LNCaP clone FGC (cell line): ENCODE measurements at regions not wholly inside any gene's neighbourhood (a gene's known extent, or its start where the extent isn't known, plus 50 kb on each side); places are given as distances from the start of the nearest gene placed in this dataset.

Experiments used
- DNase-seq: peaks from one replicate; pipeline ENCODE4 v3.0.0-alpha.2; 2011; ENCODE audit warnings: low read depth
- H3K4me3 ChIP-seq: 2 replicates; pipeline ENCODE4 v1.5.1; 2011; ENCODE audit warnings: mild to moderate bottlenecking, low read depth, low read length, control low read depth
- CTCF ChIP-seq: IDR thresholded peaks from 2 replicates; pipeline ENCODE4 v1.5.1; 2012; ENCODE audit warnings: mild to moderate bottlenecking; ENCODE audit not compliant: control insufficient read depth, insufficient read depth; ENCODE audit errors: extremely low read depth

GRCh38 chr17:73985466-73986015 is 217.9 kb upstream of the RPL38 start:
- no peak overlapping the region for H3K4me3 ChIP-seq
- no peak for TF ChIP-seq CTCF
- no peak for DNase-seq

- no peak overlapping the region for H3K4me3 ChIP-seq
- no peak for TF ChIP-seq CTCF
- DNase-seq: no peak
Measured at GRCh38 chr17:73986641-73987177, 216.8 kb upstream of the RPL38 start.

- no peak for TF ChIP-seq CTCF
- no peak overlapping the region for H3K4me3 ChIP-seq
- no peak for DNase-seq
Measured at GRCh38 chr17:73987395-73987794, 216.1 kb upstream of the RPL38 start.

GRCh38 chr17:73987845-73988509 is 215.5 kb upstream of the RPL38 start:
- no peak for TF ChIP-seq CTCF
- DNase-seq: no peak
- H3K4me3 ChIP-seq: no peak overlapping the region

- no peak for TF ChIP-seq CTCF
- DNase-seq: no peak
- H3K4me3 ChIP-seq: no peak overlapping the region
Measured at GRCh38 chr17:73989671-73990070, 213.8 kb upstream of the RPL38 start.

- no peak overlapping the region for H3K4me3 ChIP-seq
- DNase-seq: no peak
- no peak for TF ChIP-seq CTCF
Measured at GRCh38 chr17:73990290-73990689, 213.2 kb upstream of the RPL38 start.

GRCh38 chr17:73991260-73991659 is 212.2 kb upstream of the RPL38 start:
- no peak for TF ChIP-seq CTCF
- H3K4me3 ChIP-seq: no peak overlapping the region
- DNase-seq: no peak
